ENCODE measurements at regions not wholly inside any gene's neighbourhood (a gene's known extent, or its start where the extent isn't known, plus 50 kb on each side); places are given as distances from the start of the nearest gene placed in this dataset.
A peak's percentile ranks its signal among the peaks of the same experiment; 100 is the strongest.
"Not testable (repeated sequence)": the region's sequence is repeated elsewhere in the genome, so short reads cannot be mapped to it uniquely, and the experiment has no call there.

DNA sequence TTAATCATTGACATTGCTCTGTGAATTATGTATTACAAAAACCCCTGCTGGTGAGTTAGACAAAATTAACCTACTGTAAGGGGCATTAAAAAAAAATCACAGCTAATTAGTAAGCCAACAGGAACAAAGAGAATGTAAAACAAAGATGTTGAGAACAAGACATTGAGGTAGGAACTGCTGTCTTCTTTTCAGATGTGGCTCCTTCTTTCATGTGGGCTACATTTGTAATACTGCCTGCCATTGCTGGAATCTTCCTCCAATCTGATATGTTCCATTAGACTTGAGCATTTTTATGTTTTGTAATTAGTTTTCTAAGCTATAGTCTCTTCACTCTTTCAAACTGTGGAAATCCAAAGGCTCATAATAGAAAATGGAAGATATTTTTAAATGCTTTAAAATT, 353.0 kb downstream of the ADGRL2 start:
- DNase-seq: no peak

DNA sequence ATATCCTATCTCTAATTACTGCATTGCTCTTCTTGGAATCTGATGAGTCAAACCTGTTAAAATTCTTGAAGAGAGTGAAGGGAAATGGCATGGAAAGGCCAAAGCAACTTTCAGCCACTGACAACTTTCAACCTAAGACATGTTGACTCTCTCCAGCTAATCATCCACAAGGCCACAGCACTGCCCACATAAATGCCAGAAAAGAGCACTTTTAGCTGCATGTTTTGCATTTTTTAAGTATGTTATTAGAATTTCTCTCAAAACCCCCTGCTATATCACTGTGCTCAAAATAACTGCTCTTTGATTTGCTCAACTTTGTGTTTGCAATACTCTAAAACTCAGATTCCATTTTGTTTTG, 352.5 kb downstream of the ADGRL2 start:
- DNase-seq: no peak

GRCh38 chr1:82152356-82153271, 351.9 kb downstream of the ADGRL2 start:
- no peak for DNase-seq

- DNase-seq: no peak
These were observed 344.9 kb downstream of the ADGRL2 start for GRCh38 chr1:82145656-82146055.

GRCh38 chr1:82143108-82143833, 342.5 kb downstream of the ADGRL2 start:
- DNase-seq: no peak

DNA sequence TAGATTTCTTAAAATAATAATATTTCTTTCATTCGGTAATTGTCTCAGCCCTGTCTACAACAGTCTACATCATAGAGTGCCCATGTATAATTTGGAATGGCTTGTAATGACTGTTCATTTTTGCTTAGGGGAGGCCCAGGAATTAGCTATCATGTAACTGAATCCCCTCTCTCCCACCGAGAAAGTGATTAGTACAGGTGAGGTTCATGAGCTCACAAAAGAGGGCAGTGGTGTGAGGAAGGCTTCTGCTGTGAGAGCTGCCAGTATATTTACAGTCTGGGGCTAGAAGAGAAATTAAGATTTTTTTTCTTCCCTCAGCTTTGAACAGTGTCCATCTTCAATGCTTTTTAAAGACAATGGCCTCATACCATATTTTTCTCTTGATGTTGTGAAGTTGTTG, 340.7 kb downstream of the ADGRL2 start:
- DNase-seq: no peak

GRCh38 chr1:82139751-82140468, 339.2 kb downstream of the ADGRL2 start:
- DNase-seq: no peak

DNA sequence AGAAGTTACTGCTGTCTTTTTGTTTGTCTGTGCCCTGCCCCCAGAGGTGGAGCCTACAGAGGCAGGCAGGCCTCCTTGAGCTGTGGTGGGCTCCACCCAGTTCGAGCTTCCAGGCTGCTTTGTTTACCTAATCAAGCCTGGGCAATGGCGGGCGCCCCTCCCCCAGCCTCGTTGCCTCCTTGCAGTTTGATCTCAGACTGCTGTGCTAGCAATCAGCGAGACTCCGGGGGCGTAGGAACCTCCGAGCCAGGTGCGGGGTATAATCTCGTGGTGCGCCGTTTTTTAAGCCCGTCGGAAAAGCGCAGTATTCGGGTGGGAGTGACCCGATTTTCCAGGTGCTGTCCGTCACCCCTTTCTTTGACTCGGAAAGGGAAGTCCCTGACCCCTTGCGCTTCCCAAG, 335.6 kb downstream of the ADGRL2 start:
- DNase-seq: not testable (repeated sequence)

GRCh38 chr1:82125866-82126265, 325.1 kb downstream of the ADGRL2 start:
- DNase-seq: no peak

DNA sequence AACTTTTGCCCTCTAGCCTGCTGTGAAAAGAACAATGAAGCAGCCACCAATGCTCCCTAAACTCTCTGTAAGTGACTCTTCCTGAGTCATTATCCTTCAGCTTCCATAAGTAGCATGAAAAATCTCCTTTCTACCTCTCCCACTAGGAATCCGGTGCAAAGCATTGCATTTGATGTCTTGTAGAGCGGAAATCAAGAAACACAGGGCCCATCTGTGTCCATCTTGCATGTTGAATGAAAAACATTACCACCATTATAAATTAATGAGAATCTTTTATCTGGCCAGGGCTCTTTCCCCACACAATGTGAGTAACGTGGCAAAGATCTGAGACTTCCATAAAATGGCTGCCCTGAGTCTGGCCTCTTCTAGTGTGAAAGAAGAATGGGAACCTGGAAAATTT, 324.4 kb downstream of the ADGRL2 start:
- no peak for DNase-seq

- no peak for DNase-seq
These were observed 320.7 kb downstream of the ADGRL2 start for GRCh38 chr1:82121421-82121820.

- no peak for DNase-seq
These were observed 315.4 kb downstream of the ADGRL2 start for GRCh38 chr1:82116105-82116504.

- DNase-seq: no peak
These were observed 314.2 kb downstream of the ADGRL2 start for GRCh38 chr1:82114887-82115286.

DNA sequence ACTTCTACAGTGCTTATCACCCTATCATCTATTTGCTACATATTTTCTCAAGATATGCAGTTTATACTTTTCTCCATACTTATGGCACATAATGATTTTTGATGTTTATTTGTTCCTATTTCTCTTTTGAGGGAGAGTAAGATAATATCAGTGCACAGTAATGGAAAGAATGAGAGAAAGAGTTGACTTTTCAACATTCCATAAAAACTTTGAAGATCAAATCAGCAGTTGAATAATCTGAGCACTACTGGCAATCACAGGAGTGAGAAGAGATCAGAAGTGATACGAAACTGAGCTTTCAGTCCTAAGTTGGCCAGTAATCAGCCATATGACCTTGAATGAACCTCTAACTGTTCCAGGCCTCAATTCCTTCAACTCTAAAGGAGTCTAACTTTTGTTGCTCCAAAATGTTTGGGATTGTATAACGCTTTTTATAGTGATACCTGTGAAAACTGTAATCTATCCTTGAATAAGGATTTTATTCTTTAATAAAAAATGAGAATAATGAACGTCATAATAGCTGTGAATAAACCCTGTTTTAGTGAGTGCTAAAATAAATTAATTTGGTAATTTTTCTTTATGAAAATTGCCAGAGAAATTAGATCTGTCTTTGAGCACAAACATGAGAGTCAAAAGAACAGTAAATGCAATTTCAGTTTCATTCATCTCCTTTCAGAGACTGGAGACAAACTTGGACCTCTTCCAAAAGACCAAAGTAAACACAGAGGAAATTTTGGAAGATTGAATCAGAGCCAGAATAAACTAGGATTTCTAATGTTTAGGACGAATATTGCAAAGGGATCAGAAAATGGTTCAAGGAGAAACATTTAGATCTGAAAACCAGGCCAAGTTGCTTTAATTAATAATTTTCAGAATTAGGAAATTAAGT, 309.9 kb downstream of the ADGRL2 start:
- DNase-seq: no peak

DNA sequence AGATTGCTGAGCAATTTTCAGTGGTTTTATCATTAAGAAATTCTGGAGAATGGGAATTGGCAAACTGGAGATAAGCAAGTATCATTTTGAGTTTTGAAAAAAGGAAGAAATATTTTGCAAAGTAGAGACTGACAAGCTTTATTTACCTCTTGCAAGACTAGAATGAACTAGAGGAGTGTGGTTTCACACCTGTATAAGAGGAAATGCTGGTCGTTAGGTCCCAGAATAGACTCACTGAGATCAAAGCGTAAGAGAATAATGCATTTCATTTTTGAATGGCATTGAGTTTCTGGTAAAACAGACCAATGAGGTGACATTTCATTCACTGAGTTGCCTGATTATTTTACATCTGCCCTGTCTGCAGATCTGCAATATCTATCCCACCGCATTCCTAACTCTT, 308.1 kb downstream of the ADGRL2 start:
- DNase-seq: no peak

GRCh38 chr1:82106672-82107071, 305.9 kb downstream of the ADGRL2 start:
- no peak for DNase-seq

GRCh38 chr1:82099170-82099569, 298.4 kb downstream of the ADGRL2 start:
- DNase-seq: no peak

DNA sequence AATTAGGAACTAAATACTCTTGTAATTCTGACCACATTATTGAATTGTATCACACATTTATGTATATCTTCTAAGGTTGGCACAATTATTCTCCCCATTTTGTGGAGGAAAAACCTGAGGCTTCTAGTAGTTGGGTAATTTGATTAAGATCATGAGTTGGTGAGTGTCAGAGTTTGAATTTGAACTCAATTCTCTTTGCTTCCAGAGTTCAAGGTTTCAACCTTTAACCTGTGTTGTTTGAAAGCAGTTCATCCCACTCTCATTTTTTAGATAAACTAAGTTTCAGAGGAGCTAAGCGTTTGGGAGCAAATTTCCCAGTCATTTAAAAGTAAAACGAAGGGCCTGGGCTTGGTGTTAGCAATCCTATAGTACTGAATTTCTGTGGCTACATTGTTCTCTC, 293.4 kb downstream of the ADGRL2 start:
- DNase-seq: no peak

DNA sequence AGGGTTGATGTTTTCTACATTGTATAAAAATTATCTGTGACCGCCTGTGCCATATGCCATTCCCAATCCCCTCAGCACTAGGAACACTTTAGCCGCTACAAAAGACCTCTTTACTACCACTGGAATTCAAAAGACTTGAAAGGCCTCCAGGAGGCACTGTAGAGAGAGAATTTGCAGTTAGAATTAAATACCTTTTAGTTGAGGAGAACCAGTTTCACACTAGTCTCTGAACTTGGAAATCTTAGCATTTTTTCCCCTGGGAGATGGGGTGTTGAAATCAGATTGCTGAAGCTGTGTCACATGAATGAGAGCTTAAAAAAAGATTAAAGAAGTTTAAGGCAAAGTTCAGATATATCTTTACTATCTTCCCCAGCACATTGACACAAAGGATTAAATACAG, 291.0 kb downstream of the ADGRL2 start:
- DNase-seq: peak in 1 of 3 donors; percentile 4

DNA sequence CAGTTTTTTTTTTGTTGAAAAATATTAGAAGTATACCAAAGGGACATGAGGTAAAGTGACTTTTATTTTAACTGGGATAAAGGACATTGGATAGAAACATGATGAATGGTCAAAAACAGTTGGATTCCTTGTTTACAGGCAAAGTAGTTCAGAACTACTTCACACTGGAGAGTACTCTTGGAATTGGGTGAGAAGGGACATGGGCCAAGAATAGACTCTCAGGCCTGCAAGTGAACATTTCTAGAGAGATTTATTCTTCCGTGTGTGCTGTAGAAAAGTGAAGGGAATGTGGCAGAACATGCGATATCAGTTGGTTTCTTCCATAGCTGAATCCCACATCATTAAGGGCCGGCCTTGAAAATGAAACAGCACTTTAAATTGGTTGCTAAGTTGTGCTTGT, 290.5 kb downstream of the ADGRL2 start:
- no peak for DNase-seq

DNA sequence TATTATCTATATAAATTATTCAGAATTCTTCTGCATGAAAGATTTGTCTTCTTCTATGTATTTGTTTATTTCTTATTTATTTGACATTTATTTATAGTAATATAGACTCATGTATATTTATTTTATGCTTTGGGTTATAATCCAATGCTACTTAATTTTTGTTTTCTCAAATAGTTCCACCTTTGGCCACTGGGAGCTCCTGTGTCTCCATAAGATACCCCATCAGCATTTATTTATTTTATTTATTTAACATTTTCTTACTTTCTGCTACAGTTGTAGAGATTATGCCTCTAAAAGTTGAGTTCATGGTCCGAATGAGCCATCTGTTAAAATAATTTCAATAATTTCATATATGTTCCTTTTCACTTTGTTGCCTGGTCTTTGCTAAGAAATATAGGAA, 289.4 kb downstream of the ADGRL2 start:
- peak in 1 of 3 donors; percentile 8 for DNase-seq

GRCh38 chr1:82086739-82087138, 286.0 kb downstream of the ADGRL2 start:
- DNase-seq: peak in 1 of 3 donors; percentile 1

DNA sequence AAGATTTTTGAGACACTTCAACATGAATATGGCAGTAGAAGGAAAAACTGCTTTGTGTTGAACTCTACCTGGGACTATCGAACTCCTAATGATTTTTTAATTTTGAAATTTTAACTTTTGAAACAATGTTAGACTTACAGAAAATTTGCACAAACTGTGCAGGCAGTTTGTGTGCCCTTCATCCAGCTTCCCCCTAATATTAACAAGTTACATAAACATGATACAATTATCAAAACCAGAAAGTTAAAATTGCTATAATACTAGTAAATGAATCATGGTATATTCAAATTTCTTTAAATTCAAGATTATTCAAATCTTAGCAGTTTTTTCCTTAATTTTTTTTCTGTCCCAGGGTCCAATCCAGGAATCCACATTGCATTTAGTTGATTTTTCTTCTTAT, 278.9 kb downstream of the ADGRL2 start:
- DNase-seq: no peak

Measured in suppressor macrophage treated with lipopolysaccharide for 1 hour (primary cell).